Ishikawa (cell line): ENCODE measurements at regions not wholly inside any gene's neighbourhood (a gene's known extent, or its start where the extent isn't known, plus 50 kb on each side); places are given as distances from the start of the nearest gene placed in this dataset.

Experiments used
- CEBPB ChIP-seq: IDR thresholded peaks from 2 replicates; pipeline ENCODE4 v1.6.1; 2012
- EGR1 ChIP-seq: IDR thresholded peaks from 2 replicates; pipeline ENCODE4 v1.6.1; 2012
- EP300 ChIP-seq: IDR thresholded peaks from 2 replicates; pipeline ENCODE4 v1.6.1; 2012; ENCODE audit warnings: borderline replicate concordance
- FOXM1 ChIP-seq: IDR thresholded peaks from 2 replicates; pipeline ENCODE4 v1.6.1; 2012; ENCODE audit warnings: low read depth, borderline replicate concordance
- NFIC ChIP-seq: IDR thresholded peaks from 2 replicates; pipeline ENCODE4 v1.6.1; 2012
- RAD21 ChIP-seq: IDR thresholded peaks from 2 replicates; pipeline ENCODE4 v1.6.1; 2012; ENCODE audit warnings: low read depth
- REST ChIP-seq: IDR thresholded peaks from 2 replicates; pipeline ENCODE4 v1.6.1; 2012; ENCODE audit warnings: low read depth, mild to moderate bottlenecking
- TAF1 ChIP-seq: IDR thresholded peaks from 2 replicates; pipeline ENCODE4 v1.6.1; 2012; ENCODE audit warnings: low read depth, mild to moderate bottlenecking
- TEAD4 ChIP-seq: IDR thresholded peaks from 2 replicates; pipeline ENCODE4 v1.6.1; 2012
- USF1 ChIP-seq: IDR thresholded peaks from 2 replicates; pipeline ENCODE4 v1.6.1; 2012
- YY1 ChIP-seq: IDR thresholded peaks from 2 replicates; pipeline ENCODE4 v1.6.1; 2012; ENCODE audit warnings: low read depth
- ZBTB7A ChIP-seq: IDR thresholded peaks from 2 replicates; pipeline ENCODE4 v1.6.1; 2012; ENCODE audit warnings: low read depth
- TF ChIP-seq, protein P1 (sequence below): IDR thresholded peaks from 2 replicates; pipeline ENCODE4 v1.6.1; 2012

- TF ChIP-seq EP300 (no peak), ZBTB7A (no peak), TEAD4 (no peak), EGR1 (no peak), REST (no peak), YY1 (no peak), TAF1 (no peak), RAD21 (no peak), NFIC (no peak), USF1 (no peak), FOXM1 (no peak), CEBPB (no peak)
- TF ChIP-seq, protein P1, sequence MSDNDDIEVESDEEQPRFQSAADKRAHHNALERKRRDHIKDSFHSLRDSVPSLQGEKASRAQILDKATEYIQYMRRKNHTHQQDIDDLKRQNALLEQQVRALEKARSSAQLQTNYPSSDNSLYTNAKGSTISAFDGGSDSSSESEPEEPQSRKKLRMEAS = no peak
These were observed 1100.1 kb upstream of the CDH10 start for GRCh38 chr5:25744908-25745307.
